Trophoblast cell (in vitro differentiated cells and primary cell): ENCODE measurements at regions not wholly inside any gene's neighbourhood (a gene's known extent, or its start where the extent isn't known, plus 50 kb on each side); places are given as distances from the start of the nearest gene placed in this dataset.

ENCODE experiments used
- DNase-seq, 2 donors: peaks; one replicate each; pipeline ENCODE4 v3.0.0-alpha.2; 2016
- H2AFZ ChIP-seq: 2 replicates; pipeline ENCODE4 v1.6.1; 2013; ENCODE audit warnings: low read length, moderate library complexity, mild to moderate bottlenecking; ENCODE audit not compliant: insufficient read depth, poor library complexity
- H2AK5ac ChIP-seq: 2 replicates; pipeline ENCODE4 v1.6.1; 2013; ENCODE audit warnings: mild to moderate bottlenecking, low read length
- H2BK120ac ChIP-seq: 2 replicates; pipeline ENCODE4 v1.6.1; 2013; ENCODE audit warnings: low read length, mild to moderate bottlenecking, moderate library complexity; ENCODE audit not compliant: insufficient read depth, poor library complexity
- H2BK12ac ChIP-seq: 2 replicates; pipeline ENCODE4 v1.6.1; 2013; ENCODE audit warnings: mild to moderate bottlenecking, low read length, moderate library complexity
- H2BK5ac ChIP-seq: 2 replicates; pipeline ENCODE4 v1.6.1; 2013; ENCODE audit warnings: low read length, low read depth, moderate library complexity, mild to moderate bottlenecking; ENCODE audit not compliant: poor library complexity
- H3K14ac ChIP-seq: 2 replicates; pipeline ENCODE4 v1.6.1; 2013; ENCODE audit warnings: mild to moderate bottlenecking, low read length
- H3K18ac ChIP-seq: 2 replicates; pipeline ENCODE4 v1.6.1; 2013; ENCODE audit warnings: mild to moderate bottlenecking, low read length
- H3K23ac ChIP-seq: 2 replicates; pipeline ENCODE4 v1.6.1; 2013; ENCODE audit warnings: low read length
- H3K27ac ChIP-seq: 2 replicates; pipeline ENCODE4 v1.5.1; 2013; ENCODE audit warnings: low read depth, mild to moderate bottlenecking, inconsistent platforms, low read length, moderate library complexity
- H3K27me3 ChIP-seq: 2 replicates; pipeline ENCODE4 v1.6.1; 2013; ENCODE audit warnings: inconsistent platforms, mild to moderate bottlenecking, low read length, moderate library complexity; ENCODE audit not compliant: insufficient read depth
- H3K36me3 ChIP-seq, 2 experiments: 1 replicate in 1 of 2; 2 replicates in 1 of 2; pipeline ENCODE4 v1.6.1; 2013; ENCODE audit warnings: low read length in 2 of 2, mild to moderate bottlenecking in 2 of 2, moderate library complexity in 1 of 2; ENCODE audit not compliant: insufficient read depth in 2 of 2, control insufficient read depth in 1 of 2
- H3K4ac ChIP-seq: 2 replicates; pipeline ENCODE4 v1.6.1; 2013; ENCODE audit warnings: low read depth, mild to moderate bottlenecking, low read length, moderate library complexity
- H3K4me1 ChIP-seq, 2 experiments: 1 replicate in 1 of 2; 2 replicates in 1 of 2; pipeline ENCODE4 v1.6.1; 2013; ENCODE audit warnings: low read length in 2 of 2, mild to moderate bottlenecking in 2 of 2, moderate library complexity in 1 of 2; ENCODE audit not compliant: insufficient read depth in 2 of 2, control insufficient read depth in 1 of 2
- H3K4me2 ChIP-seq: 2 replicates; pipeline ENCODE4 v1.6.1; 2013; ENCODE audit warnings: inconsistent platforms, mild to moderate bottlenecking, low read length, moderate library complexity
- H3K4me3 ChIP-seq: 2 replicates; pipeline ENCODE4 v1.5.1; 2013; ENCODE audit warnings: mild to moderate bottlenecking, low read depth, low read length, inconsistent platforms
- H3K79me1 ChIP-seq: one replicate; pipeline ENCODE4 v1.6.1; 2013; ENCODE audit warnings: low read length
- H3K79me2 ChIP-seq: 2 replicates; pipeline ENCODE4 v1.6.1; 2013; ENCODE audit warnings: low read length, mild to moderate bottlenecking; ENCODE audit not compliant: control insufficient read depth, insufficient read depth, poor library complexity
- H3K9ac ChIP-seq: 2 replicates; pipeline ENCODE4 v1.6.1; 2013; ENCODE audit warnings: mild to moderate bottlenecking, low read length
- H3K9me3 ChIP-seq: 2 replicates; pipeline ENCODE4 v1.6.1; 2013; ENCODE audit warnings: low read depth, mild to moderate bottlenecking, control low read depth, inconsistent platforms, low read length; ENCODE audit not compliant: insufficient read depth
- H4K12ac ChIP-seq: 2 replicates; pipeline ENCODE4 v1.6.1; 2013; ENCODE audit warnings: low read depth, mild to moderate bottlenecking, low read length, moderate library complexity
- H4K8ac ChIP-seq: 2 replicates; pipeline ENCODE4 v1.6.1; 2013; ENCODE audit warnings: low read depth, mild to moderate bottlenecking, low read length, moderate library complexity
- H4K91ac ChIP-seq: one replicate; pipeline ENCODE4 v1.6.1; 2013; ENCODE audit warnings: low read depth, mild to moderate bottlenecking, low read length, moderate library complexity
- WGBS: extraction: QIAGEN DNeasy Blood & Tissue Kit; methylation state at CpG from one replicate; pipeline ENCODE4 v1.1.7; 2013; ENCODE audit warnings: missing lambda C conversion rate; ENCODE audit not compliant: insufficient read length, insufficient coverage; ENCODE audit errors: extremely low coverage; 5-methylcytosine and 5-hydroxymethylcytosine counted together

- no peak overlapping the region for H2BK5ac ChIP-seq
- H3K18ac ChIP-seq, result no peak overlapping the region
- H3K4ac ChIP-seq, result no peak overlapping the region
- no peak overlapping the region for H3K27ac ChIP-seq
- whole genome bisulfite sequencing, result no CpG with 5 or more reads among the region's 16 CpGs
- no peak overlapping the region for H2BK120ac ChIP-seq
- H3K23ac ChIP-seq, result no peak overlapping the region
- H3K79me2 ChIP-seq, result no peaks in the 10 kb centered on the region
- H3K79me1 ChIP-seq, result no peaks in the 10 kb centered on the region
- no peak overlapping the region for H3K4me3 ChIP-seq
- peaks cover 2% of the 10 kb centered on the region for H3K9me3 ChIP-seq
- H2AK5ac ChIP-seq, result no peak overlapping the region
- H3K27me3 ChIP-seq, result no peaks in the 10 kb centered on the region
- H2BK12ac ChIP-seq, result no peak overlapping the region
- no peak overlapping the region for H4K91ac ChIP-seq
- H4K8ac ChIP-seq, result no peak overlapping the region
- no peak overlapping the region for H4K12ac ChIP-seq
- H3K4me1 ChIP-seq, result peaks cover 0 to 4% of the 10 kb centered on the region in 2 experiments
- no peak overlapping the region for H2AFZ ChIP-seq
- H3K9ac ChIP-seq, result no peak overlapping the region
- DNase-seq, result no peak
- peaks cover 76 to 80% of the 10 kb centered on the region in 2 experiments for H3K36me3 ChIP-seq
- no peak overlapping the region for H3K14ac ChIP-seq
- no peak overlapping the region for H3K4me2 ChIP-seq
Measured at GRCh38 chr12:124422142-124422569, 127.3 kb downstream of the RFLNA start.

DNA sequence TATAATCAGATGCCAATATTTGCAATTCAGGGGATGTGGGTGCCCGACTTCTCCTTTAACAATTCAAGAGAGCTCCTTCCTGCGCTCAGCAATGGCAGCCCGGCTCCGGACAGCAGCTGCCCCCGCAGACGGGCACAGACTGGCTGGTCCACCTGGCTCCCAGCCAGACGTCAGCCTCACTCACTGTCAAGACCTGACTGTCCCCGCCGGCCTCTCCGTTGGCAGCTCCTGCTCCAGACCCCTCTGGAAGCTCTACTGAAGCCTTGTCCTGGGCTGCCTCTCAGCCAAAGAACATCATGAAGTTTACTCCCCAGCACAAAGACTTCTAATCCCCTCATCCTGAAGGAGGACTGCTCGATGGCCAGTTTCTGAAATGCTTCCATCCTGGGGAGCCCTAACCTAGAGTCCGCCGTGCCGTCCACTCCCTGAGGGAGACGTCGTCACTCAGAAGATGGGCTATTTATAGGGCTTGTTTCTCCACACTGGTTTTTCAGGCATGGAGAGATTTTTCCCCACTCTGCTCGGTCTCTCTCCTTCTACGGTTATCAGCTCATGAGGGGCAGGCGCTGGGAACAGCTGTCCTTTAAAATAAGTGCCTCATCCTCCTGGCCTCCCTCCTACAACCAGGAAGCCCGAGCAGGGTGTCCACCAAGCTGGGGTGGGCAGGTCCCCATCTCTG, 126.2 kb downstream of the RFLNA start:
- H4K12ac ChIP-seq, result no peak overlapping the region
- H3K14ac ChIP-seq, result no peak overlapping the region
- H3K9me3 ChIP-seq, result peaks cover 4% of the 10 kb centered on the region
- H3K4me1 ChIP-seq, result peaks cover 0 to 4% of the 10 kb centered on the region in 2 experiments
- H3K79me2 ChIP-seq, result no peaks in the 10 kb centered on the region
- no peak overlapping the region for H3K9ac ChIP-seq
- H4K8ac ChIP-seq, result no peak overlapping the region
- H3K27ac ChIP-seq, result no peak overlapping the region
- no peak overlapping the region for H3K4me2 ChIP-seq
- no peak overlapping the region for H2BK12ac ChIP-seq
- H3K4ac ChIP-seq, result no peak overlapping the region
- H3K79me1 ChIP-seq, result no peaks in the 10 kb centered on the region
- no peak overlapping the region for H2AFZ ChIP-seq
- H4K91ac ChIP-seq, result no peak overlapping the region
- no peaks in the 10 kb centered on the region for H3K27me3 ChIP-seq
- H3K23ac ChIP-seq, result no peak overlapping the region
- peak overlapping the region; percentile 26 for H3K18ac ChIP-seq
- no peak overlapping the region for H3K4me3 ChIP-seq
- WGBS, result no CpG with 5 or more reads among the region's 20 CpGs
- H2BK5ac ChIP-seq, result no peak overlapping the region
- H2BK120ac ChIP-seq, result no peak overlapping the region
- peak in 1 of 2 donors; percentile 35 for DNase-seq
- peaks cover 75 to 76% of the 10 kb centered on the region in 2 experiments for H3K36me3 ChIP-seq
- H2AK5ac ChIP-seq, result no peak overlapping the region

GRCh38 chr12:124420041-124420995, 125.4 kb downstream of the RFLNA start:
- no peak overlapping the region for H2BK120ac ChIP-seq
- no CpG with 5 or more reads among the region's 28 CpGs for WGBS
- DNase-seq, result peak in 1 of 2 donors; percentile 59

GRCh38 chr12:124419292-124420040, 124.6 kb downstream of the RFLNA start:
- peak overlapping the region; percentile 27 for H3K18ac ChIP-seq
- H2BK120ac ChIP-seq, result no peak overlapping the region
- H3K4ac ChIP-seq, result no peak overlapping the region
- H3K4me1 ChIP-seq, result peaks cover 0 to 4% of the 10 kb centered on the region in 2 experiments
- no peak overlapping the region for H4K8ac ChIP-seq
- no peak overlapping the region for H3K27ac ChIP-seq
- H3K27me3 ChIP-seq, result no peaks in the 10 kb centered on the region
- H2AK5ac ChIP-seq, result no peak overlapping the region
- no peaks in the 10 kb centered on the region for H3K79me2 ChIP-seq
- H3K4me2 ChIP-seq, result no peak overlapping the region
- peaks cover 66 to 70% of the 10 kb centered on the region in 2 experiments for H3K36me3 ChIP-seq
- H2BK12ac ChIP-seq, result no peak overlapping the region
- H3K14ac ChIP-seq, result no peak overlapping the region
- no peak overlapping the region for H4K91ac ChIP-seq
- H2AFZ ChIP-seq, result no peak overlapping the region
- no peak overlapping the region for H4K12ac ChIP-seq
- H3K4me3 ChIP-seq, result no peak overlapping the region
- H3K23ac ChIP-seq, result no peak overlapping the region
- no CpG with 5 or more reads among the region's 21 CpGs for WGBS
- H2BK5ac ChIP-seq, result no peak overlapping the region
- no peak overlapping the region for H3K9ac ChIP-seq
- peaks cover 4% of the 10 kb centered on the region for H3K9me3 ChIP-seq
- DNase-seq, result no peak
- no peaks in the 10 kb centered on the region for H3K79me1 ChIP-seq

More at GRCh38 chr12:124420041-124420995, 125.4 kb downstream of the RFLNA start:
- Histone ChIP-seq H4K12ac (no peak overlapping the region), H3K4me2 (no peak overlapping the region), H4K91ac (no peak overlapping the region), H3K9me3 (peaks cover 4% of the 10 kb centered on the region), H3K14ac (no peak overlapping the region), H3K27ac (no peak overlapping the region), H3K36me3 (peaks cover 68 to 69% of the 10 kb centered on the region in 2 experiments), H3K79me1 (no peaks in the 10 kb centered on the region), H2AK5ac (no peak overlapping the region), H2BK5ac (no peak overlapping the region), H3K4me3 (no peak overlapping the region), H3K4me1 (peaks cover 0 to 4% of the 10 kb centered on the region in 2 experiments), H2BK12ac (no peak overlapping the region), H3K4ac (no peak overlapping the region), H4K8ac (no peak overlapping the region), H3K9ac (no peak overlapping the region), H2AFZ (no peak overlapping the region), H3K27me3 (no peaks in the 10 kb centered on the region), H3K23ac (no peak overlapping the region), H3K18ac (peak overlapping the region; percentile 42), H3K79me2 (no peaks in the 10 kb centered on the region)
